Inflammatory macrophage treated with lipopolysaccharide for 4 hours (primary cell): ENCODE measurements at regions not wholly inside any gene's neighbourhood (a gene's known extent, or its start where the extent isn't known, plus 50 kb on each side); places are given as distances from the start of the nearest gene placed in this dataset.

Experiments
- DNase-seq: peaks from one replicate; pipeline ENCODE4 v3.0.0-alpha.2; 2020

GRCh38 chr12:76711241-76711640, 52.7 kb upstream of the ZDHHC17 start:
- no peak for DNase-seq

- no peak for DNase-seq
Observed at GRCh38 chr12:76713130-76713529, 50.8 kb upstream of the ZDHHC17 start.

- DNase-seq = no peak
Observed at GRCh38 chr12:76713986-76714385, 49.9 kb upstream of the ZDHHC17 start.
